Pulmonary artery endothelial cell (primary cell): ENCODE measurements at regions not wholly inside any gene's neighbourhood (a gene's known extent, or its start where the extent isn't known, plus 50 kb on each side); places are given as distances from the start of the nearest gene placed in this dataset.

Experiments
- DNase-seq: peaks from one replicate; pipeline ENCODE4 v3.0.0-alpha.2; 2011; ENCODE audit warnings: low read depth, low spot score

DNA sequence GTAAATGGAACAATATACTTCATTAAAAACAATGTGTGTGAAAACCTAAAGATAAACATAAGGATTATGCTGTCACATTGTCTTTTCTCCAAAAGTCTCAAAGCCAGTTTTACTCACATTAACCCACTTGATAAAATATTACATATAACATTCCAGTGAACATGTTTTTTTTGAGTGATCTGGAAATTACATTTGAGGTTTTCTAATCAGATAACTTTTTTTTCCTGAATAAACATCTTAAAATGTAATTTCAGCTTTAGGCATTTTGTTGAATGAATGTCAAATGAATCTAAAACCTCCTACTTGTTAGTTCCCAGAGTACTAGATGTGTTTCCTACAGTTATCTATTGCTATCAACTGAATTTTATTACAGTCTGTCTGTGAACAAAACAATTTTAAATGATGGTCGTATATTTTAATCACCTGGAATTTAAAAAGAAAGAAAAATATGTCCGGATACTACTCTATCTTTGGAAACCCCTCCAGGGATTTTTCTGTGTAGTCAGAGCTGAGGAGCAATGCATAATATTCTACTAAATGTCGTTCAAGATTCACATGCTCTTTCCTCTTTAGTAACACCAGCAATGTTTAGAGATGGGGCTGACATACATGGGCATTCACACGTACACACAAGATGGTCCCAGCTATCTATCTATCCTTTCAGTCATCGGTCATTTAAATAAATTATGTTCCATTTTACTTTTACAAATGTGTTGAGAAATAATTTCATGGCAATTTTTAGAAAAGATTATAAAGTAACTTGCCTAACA is 283.9 kb downstream of the KLF12 start:
- DNase-seq: no peak

DNA sequence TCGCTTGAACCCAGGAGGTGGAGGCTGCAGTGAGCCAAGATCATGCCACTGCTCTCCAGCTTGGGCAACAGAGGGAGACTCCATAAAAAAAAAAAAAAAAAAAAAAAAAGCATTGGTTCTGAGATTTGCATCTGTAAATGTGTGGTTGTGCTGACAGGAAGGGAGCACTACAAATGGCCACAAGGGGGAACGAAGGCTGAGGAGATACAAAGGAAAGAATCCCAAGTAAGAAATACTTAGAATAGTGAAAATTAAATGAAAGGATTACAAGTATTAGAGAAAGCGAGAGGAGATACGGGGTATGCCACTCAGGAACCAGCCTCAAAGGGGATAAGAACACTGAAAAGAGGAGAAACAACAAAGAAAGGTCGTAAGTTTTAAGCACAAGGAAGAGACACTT is 284.9 kb downstream of the KLF12 start:
- DNase-seq: no peak

DNA sequence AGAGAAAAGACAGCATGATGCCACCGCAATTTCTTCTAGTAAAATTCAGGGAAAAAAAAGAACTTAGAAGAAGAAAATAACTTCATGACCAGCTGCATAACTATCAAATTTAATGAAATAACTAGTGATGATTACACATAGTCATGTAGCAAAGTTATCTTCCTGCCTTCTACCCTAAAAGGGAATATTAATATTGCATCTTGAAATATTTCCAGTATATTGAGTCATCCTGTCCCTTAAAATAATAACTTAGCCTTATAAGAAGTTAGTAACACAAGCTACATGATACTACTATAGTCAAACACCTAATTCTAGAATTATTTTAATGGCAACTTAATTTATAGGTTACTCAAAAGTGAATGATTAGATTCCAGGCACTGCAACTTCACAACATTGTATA is 289.2 kb downstream of the KLF12 start:
- no peak for DNase-seq

DNA sequence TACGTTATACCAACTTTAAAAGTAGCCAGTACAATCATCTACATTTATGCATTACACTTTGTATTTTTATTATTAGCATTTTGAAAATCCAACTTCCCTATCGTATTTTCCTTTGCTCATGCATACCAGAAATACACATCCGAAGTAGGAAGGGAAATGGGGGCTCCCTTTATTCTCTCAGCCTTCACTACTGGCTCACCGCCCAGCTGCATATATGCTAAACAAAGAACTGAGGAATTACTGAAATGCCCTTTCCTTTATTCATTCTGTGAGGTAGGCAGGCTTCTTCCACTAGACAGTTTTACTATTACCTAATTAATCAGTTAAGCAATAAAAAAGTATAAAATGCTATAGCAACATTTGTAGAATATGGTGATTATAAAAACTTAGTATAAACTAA is 291.6 kb downstream of the KLF12 start:
- peak; percentile 29 for DNase-seq

DNA sequence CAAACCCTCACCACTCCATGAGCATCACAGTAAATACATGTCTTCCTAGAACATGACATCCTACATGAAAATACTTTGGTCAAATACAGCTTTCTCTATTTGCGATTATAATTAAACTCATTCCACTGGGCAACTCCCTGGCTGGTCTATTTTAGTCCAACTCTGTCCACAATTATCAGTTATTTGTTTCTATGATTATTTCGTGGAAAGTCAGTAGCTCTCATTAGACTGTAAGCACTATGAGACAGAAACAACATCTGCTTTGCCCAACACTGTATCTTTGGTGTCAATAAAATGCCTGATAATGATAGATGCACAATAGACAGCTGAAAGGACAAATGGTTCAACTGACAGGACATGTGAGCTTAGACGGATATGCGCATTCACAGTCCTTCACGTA is 292.0 kb downstream of the KLF12 start:
- DNase-seq: no peak

DNA sequence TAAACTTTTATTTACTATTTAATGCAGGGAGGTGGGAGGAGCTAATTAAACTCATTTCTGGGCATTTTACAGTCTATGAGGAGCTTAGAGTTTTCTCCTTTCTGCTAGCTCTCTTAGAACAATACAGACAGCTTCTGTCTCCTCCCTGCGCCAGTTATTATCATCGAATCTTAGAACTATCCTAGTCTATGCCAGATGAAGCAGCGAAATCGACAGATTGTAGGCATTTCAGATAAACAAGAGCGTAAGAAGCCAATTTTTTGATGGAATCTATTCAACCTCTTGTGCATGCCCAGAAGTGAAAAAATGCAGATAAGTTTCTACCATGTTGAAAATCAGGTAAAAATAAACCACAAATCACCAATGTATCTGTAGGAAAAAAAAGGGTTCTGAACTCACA is 297.1 kb downstream of the KLF12 start:
- DNase-seq: no peak

DNA sequence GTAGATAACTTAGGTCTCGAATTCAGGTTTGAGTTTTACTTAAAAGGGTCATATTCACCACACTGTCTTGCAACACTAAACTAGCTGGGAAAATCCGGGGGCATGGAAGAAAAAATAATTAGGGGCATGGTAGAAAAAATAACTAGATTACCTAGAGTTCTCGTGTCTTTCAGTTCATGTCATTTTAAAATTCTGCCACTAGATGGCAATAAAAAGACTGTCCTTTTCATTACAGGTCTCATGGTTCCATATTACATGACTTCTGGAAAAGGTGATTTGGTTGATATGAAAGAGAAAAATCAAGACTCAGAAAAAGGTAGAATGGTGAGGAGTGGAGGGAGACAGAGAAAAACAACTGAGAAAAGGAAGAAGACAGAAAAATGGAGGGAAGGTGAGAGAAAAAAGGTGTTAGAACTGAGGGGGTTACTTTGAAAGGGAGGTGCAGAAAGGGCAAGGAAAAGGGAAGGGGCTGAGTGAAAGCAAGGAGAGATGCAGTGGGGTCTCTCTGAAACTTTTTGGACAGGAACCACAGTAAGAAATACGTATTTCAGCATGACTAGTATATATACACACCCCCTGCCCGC is 299.0 kb downstream of the KLF12 start:
- no peak for DNase-seq

DNA sequence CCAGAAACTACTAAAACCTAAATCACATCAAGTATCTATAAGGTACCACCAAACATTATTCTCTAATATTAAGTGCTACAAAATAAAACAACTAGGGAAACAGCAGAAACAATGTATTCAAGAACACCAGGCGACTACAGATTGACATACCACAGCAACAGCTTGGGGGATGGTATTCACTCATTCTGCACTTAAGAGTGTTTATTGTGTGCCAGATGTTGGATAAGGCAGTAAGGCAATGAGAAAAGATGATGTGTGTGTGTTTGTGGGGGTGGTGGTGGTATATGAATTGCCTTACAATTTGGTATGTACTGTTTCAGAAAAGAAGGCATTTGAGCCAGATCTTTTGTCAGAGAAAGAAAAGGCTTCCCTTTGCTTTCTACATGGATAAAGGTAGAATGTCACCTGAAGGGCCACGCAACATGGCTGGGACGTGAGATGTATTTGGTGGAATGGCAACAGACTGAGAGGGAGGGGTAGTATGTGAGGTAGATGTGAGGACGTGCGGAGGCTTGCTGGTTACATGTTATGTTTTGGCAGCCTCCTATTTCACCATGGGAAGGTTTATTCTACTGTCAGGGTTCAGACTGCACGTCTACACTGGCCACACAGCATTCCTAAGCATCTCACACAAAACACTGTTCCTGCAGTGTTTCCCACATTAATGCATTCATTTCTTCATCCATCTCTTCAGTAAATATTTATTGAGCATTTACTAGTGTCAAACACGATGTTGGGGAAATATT is 300.7 kb downstream of the KLF12 start:
- no peak for DNase-seq

DNA sequence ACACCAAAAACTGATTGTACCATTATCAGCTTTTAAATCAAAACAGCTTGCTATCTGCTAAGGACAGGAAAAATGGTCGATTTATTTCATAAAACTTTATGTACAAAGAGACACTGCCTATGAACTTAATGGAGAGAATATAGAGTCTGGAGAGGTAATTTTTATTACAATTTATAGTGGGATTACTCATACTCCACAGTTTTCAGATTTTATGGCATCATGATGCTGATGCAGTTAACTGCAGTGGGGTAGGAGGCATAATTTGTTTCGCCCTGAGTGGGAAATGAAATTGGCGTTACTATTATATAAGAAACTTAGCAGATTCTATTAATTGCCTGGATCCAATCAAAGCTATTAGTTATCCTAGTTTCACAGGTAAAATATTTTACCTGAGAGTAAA is 301.4 kb downstream of the KLF12 start:
- DNase-seq: no peak

DNA sequence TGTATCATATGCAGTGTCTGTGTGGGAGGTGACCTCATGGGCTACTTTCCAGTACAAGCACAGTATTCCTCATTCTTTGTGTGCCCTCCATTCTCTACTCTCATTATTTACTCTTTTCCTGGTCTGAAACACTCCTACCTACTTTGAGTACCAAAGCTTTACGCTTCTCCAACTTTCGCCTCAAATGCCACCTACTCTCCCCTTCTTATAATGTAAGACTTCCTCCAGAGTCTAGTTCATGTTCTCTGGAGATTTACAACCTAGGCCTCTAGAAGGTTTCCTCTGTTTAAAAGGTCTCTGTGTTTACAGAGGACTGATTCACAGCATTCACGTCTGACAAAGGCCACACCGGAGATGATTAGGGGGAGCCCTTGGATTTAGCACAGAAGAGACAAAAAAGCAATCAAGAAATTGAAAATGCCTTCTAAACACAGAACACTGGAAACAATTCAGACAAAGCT is 302.0 kb downstream of the KLF12 start:
- DNase-seq: no peak

DNA sequence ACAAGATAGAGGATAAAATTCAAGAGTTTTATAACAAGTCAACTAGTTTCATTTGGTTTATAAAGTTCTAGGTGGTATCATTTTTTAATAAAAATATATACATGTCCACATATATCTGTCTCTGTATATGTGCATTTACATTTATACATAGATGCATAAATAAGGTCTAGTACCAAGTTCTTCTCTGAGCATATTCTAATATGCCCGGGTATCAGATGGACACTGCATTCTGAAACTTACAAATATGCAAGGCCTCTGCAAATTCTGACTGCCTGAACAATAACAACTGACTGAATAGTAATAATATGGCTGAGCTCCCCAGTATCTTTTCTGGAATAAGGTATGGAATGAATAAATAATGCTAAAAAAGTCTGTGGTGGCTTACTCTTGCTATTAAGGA is 304.8 kb downstream of the KLF12 start:
- DNase-seq: no peak

DNA sequence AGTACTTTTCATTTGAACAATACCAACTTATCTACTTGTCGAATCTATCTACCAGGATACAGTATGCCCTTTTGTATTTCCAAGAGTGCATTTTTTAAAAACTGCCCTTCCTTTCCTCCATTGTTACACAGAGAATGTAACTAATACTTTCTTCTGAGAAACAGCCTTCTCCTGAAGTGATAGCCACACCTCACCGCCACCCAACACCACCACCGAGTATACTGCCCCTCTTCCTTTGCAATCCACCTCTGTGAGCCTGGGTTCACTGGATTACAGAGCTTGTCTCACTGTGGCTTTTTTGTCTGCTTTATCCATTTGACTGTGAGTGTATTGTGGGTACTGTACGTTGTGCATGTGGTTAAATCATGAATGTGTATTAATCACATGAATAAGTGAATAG is 305.4 kb downstream of the KLF12 start:
- no peak for DNase-seq

DNA sequence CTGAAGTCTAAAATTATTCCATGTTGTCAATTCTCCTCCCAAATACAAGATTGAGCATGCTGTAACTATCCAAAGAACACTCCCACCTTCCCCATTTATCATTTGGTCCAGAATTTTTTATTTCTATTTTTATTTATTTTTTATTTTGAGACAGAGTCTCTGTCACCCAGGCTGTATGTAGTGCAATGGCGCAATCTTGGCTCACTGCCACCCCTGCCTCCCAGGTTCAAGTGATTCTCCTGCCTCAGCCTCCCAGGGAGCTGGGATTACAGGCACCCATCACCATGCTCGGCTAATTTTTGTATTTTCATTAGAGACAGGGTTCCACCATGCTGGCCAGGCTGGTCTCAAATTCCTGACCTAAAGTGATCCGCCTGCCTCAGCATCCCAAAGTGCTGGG is 306.8 kb downstream of the KLF12 start:
- DNase-seq: no peak

DNA sequence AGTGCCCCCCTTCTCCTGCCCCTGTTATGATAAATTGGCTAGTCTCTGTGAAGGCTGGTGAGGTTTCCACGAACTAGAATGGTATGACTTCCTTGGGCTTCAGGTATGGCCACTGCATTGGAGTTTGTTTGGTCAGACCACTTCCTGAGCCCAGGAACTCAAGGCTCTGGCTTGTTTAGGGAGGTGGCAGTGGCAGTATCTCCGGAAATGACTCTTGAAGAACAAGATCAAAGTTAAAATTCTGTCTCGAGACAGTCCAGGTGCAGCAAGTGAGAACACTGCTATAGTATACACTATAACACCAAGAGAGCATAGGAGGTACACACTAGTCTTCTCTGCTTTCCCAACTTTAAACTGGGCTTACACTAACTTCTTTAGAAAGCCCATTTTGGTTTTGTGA is 309.1 kb downstream of the KLF12 start:
- no peak for DNase-seq

DNA sequence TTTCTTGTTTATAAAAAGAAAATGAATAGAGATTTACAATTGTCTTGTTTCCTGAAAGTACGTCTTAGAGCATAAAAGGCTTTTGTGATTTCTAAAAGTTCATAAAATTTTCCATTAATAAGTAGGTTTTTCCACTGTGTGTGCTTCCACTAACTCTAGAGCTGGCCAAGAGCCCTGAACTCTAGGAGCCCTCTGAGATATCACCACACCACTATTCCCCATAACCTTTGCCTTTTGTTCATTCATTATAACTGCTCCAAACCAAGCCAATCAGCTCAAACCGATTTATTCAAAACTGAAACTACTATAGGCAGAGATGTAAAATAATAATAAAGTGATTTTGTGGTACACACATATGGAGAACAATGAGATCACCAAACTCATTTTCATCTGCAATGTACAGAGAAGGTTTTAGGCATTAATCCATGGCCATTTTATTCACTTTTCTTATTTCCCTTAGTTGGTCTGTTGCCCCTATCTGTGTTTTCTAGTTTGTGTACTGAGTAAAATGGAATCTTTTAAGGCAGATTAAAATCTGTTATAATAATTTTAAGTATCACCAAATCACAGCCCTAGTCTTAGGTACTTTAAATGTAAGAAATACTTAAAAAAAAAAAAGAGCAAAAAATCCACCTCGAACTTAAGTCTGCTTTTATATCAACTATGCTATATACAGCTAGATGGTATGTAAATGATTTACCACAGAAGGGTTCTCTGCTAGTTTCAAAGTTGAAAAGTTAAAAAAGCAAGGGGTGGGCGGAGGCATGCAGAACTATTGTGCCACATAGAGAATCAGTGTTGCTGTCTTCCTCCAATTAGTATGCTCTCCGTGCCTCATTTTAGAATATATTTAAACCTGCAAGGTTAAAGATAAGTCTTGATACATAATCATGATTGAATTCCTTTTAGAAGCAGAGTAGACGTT is 311.3 kb downstream of the KLF12 start:
- DNase-seq: no peak

DNA sequence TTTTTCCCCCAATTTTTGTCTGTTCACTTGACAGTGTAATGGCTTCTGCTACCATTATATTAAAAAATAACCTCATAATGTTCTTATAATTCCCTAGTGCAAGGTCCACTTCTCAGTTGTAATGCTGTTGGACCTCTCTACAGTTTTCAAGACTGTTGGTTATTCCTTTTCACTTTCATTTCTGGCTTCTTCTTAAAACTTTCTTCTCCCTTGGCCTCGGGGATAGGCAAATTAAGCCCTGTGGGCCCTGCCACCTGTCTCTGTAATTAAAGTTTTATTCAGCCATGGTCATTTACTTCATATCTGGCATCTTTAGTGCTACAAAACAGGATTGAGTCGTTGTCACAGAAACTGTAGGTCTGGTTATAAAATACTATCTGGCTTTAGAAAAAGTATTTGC is 313.5 kb downstream of the KLF12 start:
- DNase-seq: no peak

DNA sequence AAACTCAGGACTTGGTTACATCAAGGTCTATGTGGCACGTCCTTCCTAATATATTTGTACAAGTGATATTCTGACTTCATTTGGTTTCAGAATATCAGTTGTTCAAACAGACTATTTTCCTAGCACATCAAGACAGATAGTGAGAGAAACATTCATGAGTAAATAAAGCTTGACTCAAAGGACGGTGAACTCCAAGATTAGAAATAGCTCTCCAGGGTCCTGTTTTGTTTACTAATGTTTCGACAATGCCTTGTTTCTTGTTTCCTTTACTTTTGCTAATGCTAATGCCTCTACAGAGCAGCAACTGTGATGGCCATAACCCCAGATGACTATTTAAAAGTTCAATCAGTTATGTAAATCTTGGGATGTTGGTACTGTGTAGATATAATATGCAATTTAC is 313.9 kb downstream of the KLF12 start:
- DNase-seq: no peak

DNA sequence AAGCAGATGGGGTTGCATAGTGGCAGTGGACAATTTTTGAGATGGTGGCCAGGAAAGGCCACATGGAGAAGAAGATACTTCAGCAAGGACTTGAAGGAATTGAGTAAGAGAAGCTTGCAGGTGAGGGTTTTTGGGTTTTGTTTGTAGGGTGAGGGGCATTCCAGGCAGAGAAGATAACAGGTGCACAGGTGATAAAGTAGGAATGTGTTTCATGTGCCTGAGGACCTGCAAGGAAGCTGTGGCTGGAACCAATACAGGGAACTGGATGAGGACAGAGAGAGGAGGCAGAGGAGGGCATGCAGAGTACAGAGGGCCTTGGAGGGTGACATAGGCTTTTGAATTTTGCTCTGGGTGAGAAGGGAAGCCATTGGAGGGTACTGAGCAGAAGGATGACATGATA is 314.5 kb downstream of the KLF12 start:
- no peak for DNase-seq

DNA sequence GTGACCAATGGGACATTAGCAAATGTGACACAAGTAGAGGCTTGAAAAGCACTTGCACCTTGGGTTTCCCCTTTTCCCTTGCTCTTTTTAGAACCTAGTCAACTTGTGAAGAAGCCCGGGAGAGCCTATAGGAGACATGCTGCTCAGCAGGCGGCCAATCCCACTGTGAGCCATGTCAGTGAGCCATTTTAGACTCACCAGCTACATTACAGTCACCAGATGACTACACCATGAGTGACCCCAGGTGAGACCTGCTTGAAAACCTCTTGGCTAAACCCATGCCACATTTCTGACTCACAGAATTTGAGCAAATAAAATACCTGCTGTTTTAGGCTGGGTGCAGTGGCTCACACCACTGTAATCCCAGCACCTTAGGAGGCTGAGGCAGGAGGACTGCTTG is 317.5 kb downstream of the KLF12 start:
- no peak for DNase-seq

DNA sequence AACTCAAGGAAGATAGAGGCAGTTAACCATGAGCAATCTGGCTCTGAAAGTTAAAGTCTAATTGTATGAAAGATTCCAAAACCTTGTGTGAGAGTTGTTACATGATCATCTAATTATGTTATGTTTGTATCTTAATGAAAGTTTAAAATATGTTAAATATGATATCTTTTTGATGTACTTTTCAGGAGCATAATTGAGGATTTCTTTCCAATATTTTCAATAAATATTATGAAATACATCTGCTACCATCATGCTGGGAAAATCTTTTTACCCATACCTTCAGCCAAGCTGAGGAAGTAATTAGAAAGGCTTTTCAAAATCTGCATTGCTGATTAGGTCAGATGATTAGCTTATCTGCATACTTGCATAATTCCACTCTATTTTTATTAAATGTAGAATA is 318.4 kb downstream of the KLF12 start:
- no peak for DNase-seq

DNA sequence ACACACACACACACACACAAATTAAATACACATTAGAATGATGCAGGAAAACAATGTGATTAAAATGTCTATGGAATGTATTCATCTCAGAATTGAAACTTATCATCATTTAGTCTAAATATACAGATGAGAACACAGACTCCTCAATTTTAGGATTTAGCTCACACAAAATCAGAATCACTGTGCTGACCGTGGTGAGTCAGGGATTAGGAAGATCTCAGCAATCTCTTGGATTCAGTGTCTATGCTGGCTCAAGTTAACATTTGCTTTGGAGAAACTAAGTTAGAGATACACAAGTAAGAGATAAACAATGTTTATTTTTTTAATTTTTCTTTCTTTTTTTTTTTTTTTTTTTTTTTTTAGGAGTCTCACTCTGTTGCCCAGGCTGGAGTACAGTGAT is 323.6 kb downstream of the KLF12 start:
- DNase-seq: no peak

DNA sequence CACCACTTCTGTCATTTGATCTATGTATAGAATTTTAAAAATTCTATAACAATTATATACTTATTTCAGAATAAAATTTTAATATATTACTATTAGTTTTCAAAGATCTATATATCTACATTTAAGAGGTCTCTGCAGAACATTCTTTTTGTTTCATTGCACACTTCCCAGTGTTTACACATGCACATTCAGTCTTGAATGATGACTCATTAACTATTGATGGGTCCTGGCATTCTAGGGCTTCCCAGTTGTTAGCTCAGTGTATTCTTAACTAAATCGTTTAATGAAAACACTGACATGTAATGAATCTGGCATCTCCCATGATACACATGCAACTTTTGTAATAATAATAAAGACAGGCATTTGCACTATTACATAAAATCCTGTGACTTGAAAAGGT is 324.6 kb downstream of the KLF12 start:
- DNase-seq: peak; percentile 19
